SK-N-SH treated with all-trans-retinoic acid at 6 μM for 48 hours (cell line): ENCODE measurements at regions not wholly inside any gene's neighbourhood (a gene's known extent, or its start where the extent isn't known, plus 50 kb on each side); places are given as distances from the start of the nearest gene placed in this dataset.

Source experiments
- ISL1 ChIP-seq: fragments of 250-450 bp; sonication (Bioruptor Pico); IDR thresholded peaks from 2 replicates; pipeline ENCODE4 v2.1.2; 2022; ENCODE audit warnings: mild to moderate bottlenecking, moderate library complexity
- ZNF8 ChIP-seq: fragments of 450-650 bp; formaldehyde crosslinking; IDR thresholded peaks from 2 replicates; pipeline ENCODE4 v1.5.0; 2020; ENCODE audit warnings: mild to moderate bottlenecking, moderate library complexity

GRCh38 chr7:112882991-112883390, 92.8 kb upstream of the TMEM168 start:
- no peak for TF ChIP-seq ISL1 (CRISPR knock-in tag)
- TF ChIP-seq ZNF8 (CRISPR knock-in tag): no peak
